ENCODE measurements at regions not wholly inside any gene's neighbourhood (a gene's known extent, or its start where the extent isn't known, plus 50 kb on each side); places are given as distances from the start of the nearest gene placed in this dataset.

GRCh38 chr7:47711776-47712175 is 129.9 kb upstream of the TNS3 start:
- no peak for TF ChIP-seq CTCF (IDR thresholded peaks at IDR 0.05)
- TF ChIP-seq POLR2A (IDR thresholded peaks at IDR 0.05), result no peak
